ENCODE measurements at regions not wholly inside any gene's neighbourhood (a gene's known extent, or its start where the extent isn't known, plus 50 kb on each side); places are given as distances from the start of the nearest gene placed in this dataset.

- Mint-ChIP-seq H3K9me3 (0 out of 2 replicates have a peak, but pooled peaks cover 3% of the 10 kb centered on the region), H3K4me3 (no peak overlapping the region), H3K27ac (no peak overlapping the region), H3K36me3 (no peaks in the 10 kb centered on the region), H3K27me3 (ENCODE audit: low read depth) (no peaks in the 10 kb centered on the region), H3K4me1 (0 out of 2 replicates have a peak, but pooled peaks cover 2% of the 10 kb centered on the region)
- TF ChIP-seq USF2 (CRISPR knock-in tag; IDR thresholded peaks at IDR 0.05): no peak
- no peak for TF ChIP-seq NFYB (CRISPR knock-in tag; conservative IDR thresholded peaks at IDR 0.05; ENCODE audit: low read depth)
- TF ChIP-seq JUN (CRISPR knock-in tag; IDR thresholded peaks at IDR 0.05): no peak
- TF ChIP-seq ZNF423 (CRISPR knock-in tag; IDR thresholded peaks at IDR 0.05): no peak
- no peak for TF ChIP-seq NR2C2 (CRISPR knock-in tag; IDR thresholded peaks at IDR 0.05)
- TF ChIP-seq CBFB (CRISPR knock-in tag; IDR thresholded peaks at IDR 0.05; ENCODE audit: low read depth): no peak
- no peak for TF ChIP-seq SOX15 (CRISPR knock-in tag; IDR thresholded peaks at IDR 0.05)
- no peak for TF ChIP-seq MLX (CRISPR knock-in tag; IDR thresholded peaks at IDR 0.05)
- TF ChIP-seq TCF7 (CRISPR knock-in tag; IDR thresholded peaks at IDR 0.05; ENCODE audit: low read depth): no peak
- no peak for TF ChIP-seq ZNF396 (CRISPR knock-in tag; IDR thresholded peaks at IDR 0.05; ENCODE audit: borderline replicate concordance)
- TF ChIP-seq AR (CRISPR knock-in tag; IDR thresholded peaks at IDR 0.05): no peak
- TF ChIP-seq MXD4 (CRISPR knock-in tag; IDR thresholded peaks at IDR 0.05; ENCODE audit: borderline replicate concordance): no peak
- TF ChIP-seq ZNF219 (CRISPR knock-in tag; IDR thresholded peaks at IDR 0.05; ENCODE audit: borderline replicate concordance): no peak
- TF ChIP-seq EMX1 (CRISPR knock-in tag; IDR thresholded peaks at IDR 0.05): no peak
- TF ChIP-seq SMAD4 (CRISPR knock-in tag; IDR thresholded peaks at IDR 0.05): no peak
- no peak for TF ChIP-seq RELA (CRISPR knock-in tag; IDR thresholded peaks at IDR 0.05; ENCODE audit: borderline replicate concordance)
- TF ChIP-seq USF1 (CRISPR knock-in tag; IDR thresholded peaks at IDR 0.05): no peak
- ATAC-seq (no peak), DNase-seq (ENCODE audit: low spot score) (no peak)
- ChIA-PET POLR2A (no interaction called here), CTCF (interaction anchor here (1.1 to 1.2 kb wide), 2 partner anchors 39 to 248 kb away, joined by 3 read pairs; no protein-coding TSS in a partner anchor)
Measured at GRCh38 chr20:39359981-39360620, 398.0 kb downstream of the DHX35 start.

- ATAC-seq: no peak
- ChIA-PET CTCF (no interaction called here), POLR2A (no interaction called here)
- DNase-seq (ENCODE audit: low spot score): no peak
- no peaks in the 10 kb centered on the region for H3K9me3 Mint-ChIP-seq
- H3K27me3 Mint-ChIP-seq (ENCODE audit: low read depth): no peaks in the 10 kb centered on the region
- no peak overlapping the region for H3K4me3 Mint-ChIP-seq
- 0 out of 2 replicates have a peak, but pooled peaks cover 2% of the 10 kb centered on the region for H3K4me1 Mint-ChIP-seq
- H3K36me3 Mint-ChIP-seq: no peaks in the 10 kb centered on the region
- H3K27ac Mint-ChIP-seq: no peak overlapping the region
- TF ChIP-seq ZNF263 (CRISPR knock-in tag; IDR thresholded peaks at IDR 0.05; ENCODE audit: low read depth) (no peak), ZNF671 (CRISPR knock-in tag; IDR thresholded peaks at IDR 0.05) (no peak), NFYB (CRISPR knock-in tag; conservative IDR thresholded peaks at IDR 0.05; ENCODE audit: low read depth) (no peak), ELF4 (CRISPR knock-in tag; IDR thresholded peaks at IDR 0.05; ENCODE audit: low read depth) (no peak), NR2C2 (CRISPR knock-in tag; IDR thresholded peaks at IDR 0.05) (no peak), STAT6 (CRISPR knock-in tag; conservative IDR thresholded peaks at IDR 0.05; ENCODE audit: low read depth) (no peak), E2F5 (CRISPR knock-in tag; IDR thresholded peaks at IDR 0.05) (no peak), ZNF416 (CRISPR knock-in tag; IDR thresholded peaks at IDR 0.05) (no peak), MAX (CRISPR knock-in tag; IDR thresholded peaks at IDR 0.05) (no peak), ATF2 (CRISPR knock-in tag; IDR thresholded peaks at IDR 0.05; ENCODE audit: borderline replicate concordance, low read depth) (no peak), ESRRA (CRISPR knock-in tag; IDR thresholded peaks at IDR 0.05; ENCODE audit: borderline replicate concordance) (no peak)
Measured at GRCh38 chr20:39358052-39358451, 395.9 kb downstream of the DHX35 start.

All from WTC11 (cell line).